Adrenal gland (tissue), 5 donors: ENCODE measurements at regions not wholly inside any gene's neighbourhood (a gene's known extent, or its start where the extent isn't known, plus 50 kb on each side); places are given as distances from the start of the nearest gene placed in this dataset.

Experiments
- CTCF ChIP-seq, 6 experiments: fragments of 450-650 bp in 4 of 6; fragments of 200-600 bp in 2 of 6; sonication (generic) in 1 of 6; IDR thresholded peaks; 1 replicate in 5 of 6; 2 replicates in 1 of 6; pipeline versions ENCODE4 v1.5.1 to v1.8.0; 2016 to 2021; ENCODE audit warnings: antibody characterized with exemption in 6 of 6, mild to moderate bottlenecking in 2 of 6, moderate library complexity in 1 of 6
- POLR2A ChIP-seq, 2 donors: fragments of 450-650 bp; IDR thresholded peaks; one replicate each; pipeline ENCODE4 v1.6.1; 2017; ENCODE audit warnings: antibody characterized with exemption in 2 of 2, mild to moderate bottlenecking in 2 of 2, moderate library complexity in 1 of 2
- donor health status: DM: no; HTN: no; CAD: no.

DNA sequence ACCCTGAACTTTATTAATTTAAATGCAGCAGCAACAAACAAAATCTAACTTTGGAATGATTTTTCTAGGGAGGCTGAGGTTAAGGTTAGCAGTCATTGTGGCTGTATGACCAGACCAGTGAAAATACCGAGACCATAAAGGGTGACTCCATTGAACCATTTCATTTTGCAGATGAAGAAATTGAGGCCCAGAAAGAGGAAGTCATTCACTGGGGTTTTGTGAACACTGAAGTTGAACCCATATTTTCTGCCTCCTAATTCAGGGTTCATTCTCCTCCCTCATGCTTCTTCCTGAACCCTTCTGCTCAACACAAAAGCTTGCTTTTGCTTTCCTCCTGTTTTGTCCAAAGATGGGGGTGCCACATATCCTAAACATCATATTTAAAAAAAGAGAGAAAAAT is 65.8 kb upstream of the PLCL2 start:
- TF ChIP-seq POLR2A (IDR thresholded peaks at IDR 0.05) (no peak), CTCF (IDR thresholded peaks at IDR 0.05) (no peak)
